Skeletal muscle satellite cell (primary cell): ENCODE measurements at regions not wholly inside any gene's neighbourhood (a gene's known extent, or its start where the extent isn't known, plus 50 kb on each side); places are given as distances from the start of the nearest gene placed in this dataset. TPM values are rescaled to one million over a fixed set of nuclear protein-coding genes. Genes with fewer than 3 reads are reported as not detected.

Source experiments
- small RNA-seq: library from RNA; depleted of rRNA; stranded (forward); fragments of <200 nt; gene quantifications from one replicate; pipeline ENCODE3, GENCODE V24; 2012

Small RNA genes lying in the stretch of these regions (small RNA-seq; reads per million reads assigned to genes)
- not detected for gene RN7SL319P
